ENCODE measurements at regions not wholly inside any gene's neighbourhood (a gene's known extent, or its start where the extent isn't known, plus 50 kb on each side); places are given as distances from the start of the nearest gene placed in this dataset.
"Not testable (repeated sequence)": the region's sequence is repeated elsewhere in the genome, so short reads cannot be mapped to it uniquely, and the experiment has no call there.

GRCh38 chr13:18233783-18234299 is 947.8 kb downstream of the TUBA3C start:
- no peaks in the 10 kb centered on the region for H3F3A ChIP-seq (ENCODE audit: insufficient read depth, low read length, poor library complexity, severe bottlenecking)
- no peaks in the 10 kb centered on the region for H3K36me3 ChIP-seq (ENCODE audit: insufficient read depth, low read length)
- H3K27ac ChIP-seq (ENCODE audit: low read length), result no peak overlapping the region
- no peaks in the 10 kb centered on the region for H3K27me3 ChIP-seq (ENCODE audit: insufficient read depth, low read depth, low read length)
- no peak overlapping the region for H3K4me2 ChIP-seq (ENCODE audit: low read length)
- H3K9me2 ChIP-seq (ENCODE audit: insufficient read depth, low read length), result no peaks in the 10 kb centered on the region
- no peak for TF ChIP-seq CTCF (IDR thresholded peaks at IDR 0.05; ENCODE audit: poor library complexity, severe bottlenecking)
- no peak for TF ChIP-seq REST (IDR thresholded peaks at IDR 0.05; ENCODE audit: borderline replicate concordance)
- H3K4me3 ChIP-seq (ENCODE audit: low read length), result no peak overlapping the region
- H3K79me2 ChIP-seq (replicated peaks; ENCODE audit: insufficient read depth, low read length), result no peaks in the 10 kb centered on the region
- no peak overlapping the region for H3K9ac ChIP-seq (ENCODE audit: low read length)
- H2AFZ ChIP-seq (ENCODE audit: low read depth, low read length), result no peak overlapping the region
- H4K20me1 ChIP-seq (ENCODE audit: insufficient read depth), result no peaks in the 10 kb centered on the region
- H3K9me3 ChIP-seq (ENCODE audit: low read length), result peaks cover 52% of the 10 kb centered on the region

- no peaks in the 10 kb centered on the region for H3K36me3 ChIP-seq (ENCODE audit: insufficient read depth, low read length)
- no peak overlapping the region for H3K27ac ChIP-seq (ENCODE audit: low read length)
- no peaks in the 10 kb centered on the region for H3F3A ChIP-seq (ENCODE audit: insufficient read depth, low read length, poor library complexity, severe bottlenecking)
- no peak overlapping the region for H2AFZ ChIP-seq (ENCODE audit: low read depth, low read length)
- peaks cover 52% of the 10 kb centered on the region for H3K9me3 ChIP-seq (ENCODE audit: low read length)
- no peaks in the 10 kb centered on the region for H3K79me2 ChIP-seq (replicated peaks; ENCODE audit: insufficient read depth, low read length)
- H3K4me2 ChIP-seq (ENCODE audit: low read length), result no peak overlapping the region
- H4K20me1 ChIP-seq (ENCODE audit: insufficient read depth), result no peaks in the 10 kb centered on the region
- TF ChIP-seq RAD21 (conservative IDR thresholded peaks at IDR 0.05) (no peak), POLR2AphosphoS5 (IDR thresholded peaks at IDR 0.05) (no peak)
- H3K9ac ChIP-seq (ENCODE audit: low read length), result no peak overlapping the region
- no peaks in the 10 kb centered on the region for H3K9me2 ChIP-seq (ENCODE audit: insufficient read depth, low read length)
- no peak overlapping the region for H3K4me3 ChIP-seq (ENCODE audit: low read length)
- no peaks in the 10 kb centered on the region for H3K27me3 ChIP-seq (ENCODE audit: insufficient read depth, low read depth, low read length)
Observed at GRCh38 chr13:18232994-18233782, 948.4 kb downstream of the TUBA3C start.

GRCh38 chr13:18232298-18232993 is 949.2 kb downstream of the TUBA3C start:
- Histone ChIP-seq H4K20me1 (ENCODE audit: insufficient read depth) (no peaks in the 10 kb centered on the region), H2AFZ (ENCODE audit: low read depth, low read length) (no peak overlapping the region), H3K27ac (ENCODE audit: low read length) (no peak overlapping the region), H3K9ac (ENCODE audit: low read length) (no peak overlapping the region), H3K27me3 (ENCODE audit: insufficient read depth, low read depth, low read length) (no peaks in the 10 kb centered on the region), H3K9me2 (ENCODE audit: insufficient read depth, low read length) (no peaks in the 10 kb centered on the region), H3F3A (ENCODE audit: insufficient read depth, low read length, poor library complexity, severe bottlenecking) (no peaks in the 10 kb centered on the region), H3K9me3 (ENCODE audit: low read length) (peaks cover 52% of the 10 kb centered on the region), H3K36me3 (ENCODE audit: insufficient read depth, low read length) (no peaks in the 10 kb centered on the region), H3K4me3 (ENCODE audit: low read length) (no peak overlapping the region), H3K4me2 (ENCODE audit: low read length) (no peak overlapping the region), H3K79me2 (replicated peaks; ENCODE audit: insufficient read depth, low read length) (no peaks in the 10 kb centered on the region)
- no peak for TF ChIP-seq REST (IDR thresholded peaks at IDR 0.05; ENCODE audit: borderline replicate concordance)
- TF ChIP-seq RAD21 (conservative IDR thresholded peaks at IDR 0.05), result no peak

GRCh38 chr13:18224411-18224810 is 957.2 kb downstream of the TUBA3C start:
- not testable (repeated sequence) for H3K4me2 ChIP-seq (ENCODE audit: low read length); H3K9ac ChIP-seq (ENCODE audit: low read length); H2AFZ ChIP-seq (ENCODE audit: low read depth, low read length); H3F3A ChIP-seq (ENCODE audit: insufficient read depth, low read length, poor library complexity, severe bottlenecking); H3K79me2 ChIP-seq (replicated peaks; ENCODE audit: insufficient read depth, low read length); H4K20me1 ChIP-seq (ENCODE audit: insufficient read depth); H3K27me3 ChIP-seq (ENCODE audit: insufficient read depth, low read depth, low read length); H3K4me3 ChIP-seq (ENCODE audit: low read length); H3K36me3 ChIP-seq (ENCODE audit: insufficient read depth, low read length); H3K9me2 ChIP-seq (ENCODE audit: insufficient read depth, low read length); H3K27ac ChIP-seq (ENCODE audit: low read length); H3K9me3 ChIP-seq (ENCODE audit: low read length)
